ENCODE measurements at regions not wholly inside any gene's neighbourhood (a gene's known extent, or its start where the extent isn't known, plus 50 kb on each side); places are given as distances from the start of the nearest gene placed in this dataset.

DNA sequence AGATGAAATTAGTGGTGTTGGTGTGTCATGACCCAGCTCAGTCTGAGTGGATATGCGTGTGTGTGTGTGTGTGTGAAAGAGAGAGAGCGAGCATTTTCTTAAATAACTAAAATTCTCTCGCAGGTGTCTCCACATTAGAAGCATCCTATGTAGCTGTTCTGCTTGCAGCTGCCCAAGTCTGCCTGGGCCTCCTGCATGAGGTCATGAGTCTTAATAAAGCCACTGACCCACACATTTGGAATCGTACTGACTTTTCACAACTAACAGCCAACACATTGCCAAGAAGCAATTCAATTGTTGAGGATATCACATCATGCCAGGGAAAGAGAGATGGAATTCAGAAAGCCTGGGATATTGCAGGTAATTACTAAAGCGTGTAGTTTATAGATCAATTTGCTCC is 238.2 kb upstream of the AJAP1 start:
- TF ChIP-seq CTCF (IDR thresholded peaks at IDR 0.05; ENCODE audit: low read depth, low read length): no peak
- H3K4me3 ChIP-seq (ENCODE audit: low read depth, low read length): no peak overlapping the region

DNA sequence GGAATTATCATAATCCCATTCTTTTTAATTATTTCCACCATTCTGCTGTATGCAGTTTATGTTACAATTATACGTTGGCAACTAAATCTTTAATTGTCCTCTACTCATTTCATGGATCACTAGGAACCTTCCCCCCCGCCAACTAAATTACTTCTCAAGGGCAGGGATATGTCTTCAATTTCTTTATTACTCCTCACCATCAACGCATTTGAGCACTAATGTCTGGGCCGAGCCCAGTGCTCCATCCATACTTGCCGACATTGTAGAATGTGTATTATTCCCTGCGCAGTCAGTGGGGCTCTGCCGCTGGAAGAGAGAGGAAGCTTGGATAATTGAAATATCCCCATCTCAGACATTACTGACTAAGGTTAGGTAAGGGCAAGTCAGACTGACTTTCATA is 236.4 kb upstream of the AJAP1 start:
- H3K4me3 ChIP-seq (ENCODE audit: low read depth, low read length): no peak overlapping the region
- no peak for TF ChIP-seq CTCF (IDR thresholded peaks at IDR 0.05; ENCODE audit: low read depth, low read length)

- no peak overlapping the region for H3K4me3 ChIP-seq (ENCODE audit: low read depth, low read length)
- no peak for TF ChIP-seq CTCF (IDR thresholded peaks at IDR 0.05; ENCODE audit: low read depth, low read length)
Measured at GRCh38 chr1:4421986-4422385, 232.4 kb upstream of the AJAP1 start.

DNA sequence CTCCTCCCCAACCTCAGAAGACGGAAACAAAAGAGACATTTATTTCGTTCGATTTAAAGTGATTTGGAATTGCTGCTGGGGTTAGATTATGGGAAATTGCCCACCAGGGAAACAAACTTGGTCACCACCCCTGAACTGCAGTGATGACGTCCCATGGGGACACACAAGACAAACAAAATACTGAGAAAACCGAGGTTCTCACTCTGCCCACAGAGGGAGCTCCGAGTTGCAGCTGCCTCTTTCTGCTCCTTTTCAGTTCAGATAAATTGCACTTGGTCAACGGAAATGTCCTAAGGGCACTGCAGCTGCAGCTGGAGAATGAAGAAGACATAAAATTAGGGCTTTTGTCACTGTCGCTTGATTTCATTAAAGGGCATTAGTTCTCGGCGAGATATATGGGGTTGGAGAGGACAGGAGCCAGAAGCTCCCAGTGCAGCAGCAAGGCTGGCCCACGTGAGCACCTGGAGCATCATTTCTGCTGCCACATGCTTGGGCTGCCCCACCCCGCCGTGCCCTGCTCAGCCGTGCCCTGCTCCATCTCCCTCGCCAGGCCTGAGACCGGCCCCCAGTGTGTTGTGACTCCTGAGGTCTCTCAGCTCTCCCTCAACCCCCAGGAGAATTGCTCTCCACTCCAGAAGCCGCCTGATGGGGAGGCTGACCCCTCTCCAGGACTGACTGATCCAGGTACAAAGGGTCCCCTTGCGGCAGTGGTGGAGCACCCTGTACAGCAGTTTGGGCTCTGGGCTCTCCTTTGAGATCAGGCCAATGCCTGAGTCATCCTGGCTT is 231.7 kb upstream of the AJAP1 start:
- no peak for TF ChIP-seq CTCF (IDR thresholded peaks at IDR 0.05; ENCODE audit: low read depth, low read length)
- no peak overlapping the region for H3K4me3 ChIP-seq (ENCODE audit: low read depth, low read length)

DNA sequence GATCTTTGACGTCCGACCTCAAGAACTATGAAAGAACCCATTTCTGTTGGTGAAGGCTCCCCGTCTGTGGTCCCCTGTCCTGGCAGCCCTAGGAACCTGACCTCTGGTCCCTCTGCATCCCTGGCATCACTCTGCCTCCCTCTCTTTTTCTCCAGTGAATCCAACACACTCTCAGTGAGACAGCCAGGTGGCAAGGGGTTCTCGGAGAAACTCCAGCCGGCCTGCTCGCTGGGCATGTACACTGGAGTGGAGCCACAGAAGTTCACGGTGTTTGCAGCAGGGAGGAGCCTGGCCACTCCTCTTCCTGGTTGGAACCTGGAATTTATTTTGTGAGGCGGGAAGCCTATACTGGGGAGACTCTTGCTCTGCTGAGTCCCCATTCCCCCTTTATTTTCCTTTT is 230.2 kb upstream of the AJAP1 start:
- no peak overlapping the region for H3K4me3 ChIP-seq (ENCODE audit: low read depth, low read length)
- TF ChIP-seq CTCF (IDR thresholded peaks at IDR 0.05; ENCODE audit: low read depth, low read length): no peak

- H3K4me3 ChIP-seq (ENCODE audit: low read depth, low read length): no peak overlapping the region
- TF ChIP-seq CTCF (IDR thresholded peaks at IDR 0.05; ENCODE audit: low read depth, low read length): no peak
Measured at GRCh38 chr1:4424766-4425165, 229.6 kb upstream of the AJAP1 start.

DNA sequence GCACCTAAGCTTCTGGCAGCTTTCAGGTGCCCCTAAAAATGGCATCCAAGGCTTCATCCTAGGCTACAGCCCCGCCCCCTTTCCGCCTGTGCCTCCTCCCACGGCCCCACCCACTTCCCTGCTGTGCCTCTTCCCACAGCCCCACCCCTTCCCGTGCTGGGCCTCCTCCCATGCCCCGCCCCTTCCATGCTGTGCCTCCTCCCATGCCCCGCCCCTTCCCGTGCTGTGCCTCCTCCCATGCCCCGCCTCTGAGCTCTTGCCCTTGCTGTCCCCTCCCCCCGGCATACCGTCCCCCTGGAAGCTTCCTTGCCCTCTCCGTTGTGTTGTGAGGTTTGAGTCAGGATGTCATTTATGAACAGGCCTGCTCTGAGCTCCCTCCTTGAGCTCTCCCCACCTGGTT is 228.5 kb upstream of the AJAP1 start:
- TF ChIP-seq CTCF (IDR thresholded peaks at IDR 0.05; ENCODE audit: low read depth, low read length): no peak
- H3K4me3 ChIP-seq (ENCODE audit: low read depth, low read length): no peak overlapping the region
